ENCODE measurements at regions not wholly inside any gene's neighbourhood (a gene's known extent, or its start where the extent isn't known, plus 50 kb on each side); places are given as distances from the start of the nearest gene placed in this dataset.

GRCh38 chr9:23361096-23361495 is 464.9 kb downstream of the ELAVL2 start:
- Histone ChIP-seq H3K4me1 (ENCODE audit: control insufficient read depth, insufficient read depth, low read length, poor library complexity, severe bottlenecking) (no peaks in the 10 kb centered on the region), H3K9me3 (ENCODE audit: control insufficient read depth in 2 of 2, low read length in 2 of 2) (peaks cover 0 to 12% of the 10 kb centered on the region in 2 experiments), H3K27ac (ENCODE audit: insufficient read depth, low read length, poor library complexity, severe bottlenecking) (no peak overlapping the region), H3K4me3 (ENCODE audit: low read depth, low read length) (no peak overlapping the region), H3K27me3 (ENCODE audit: control insufficient read depth, insufficient read depth, low read length) (no peaks in the 10 kb centered on the region), H3K36me3 (ENCODE audit: control insufficient read depth, insufficient read depth, low read length) (no peaks in the 10 kb centered on the region)
- ATAC-seq (ENCODE audit: low read depth in 2 of 2), result no peak
- DNase-seq, result no peak
- peaks cover 0 to 25% (median 3%) of the 10 kb centered on the region in 7 donors for H3K9me3 Mint-ChIP-seq
- H3K4me3 Mint-ChIP-seq, result no peak overlapping the region
- no peaks in the 10 kb centered on the region for H3K27me3 Mint-ChIP-seq
- no peak overlapping the region for H3K27ac Mint-ChIP-seq
- no peaks in the 10 kb centered on the region for H3K36me3 Mint-ChIP-seq
- no peaks in the 10 kb centered on the region for H3K4me1 Mint-ChIP-seq

- Histone ChIP-seq H3K36me3 (ENCODE audit: control insufficient read depth, insufficient read depth, low read length) (no peaks in the 10 kb centered on the region), H3K4me1 (ENCODE audit: control insufficient read depth, insufficient read depth, low read length, poor library complexity, severe bottlenecking) (no peaks in the 10 kb centered on the region), H3K27me3 (ENCODE audit: control insufficient read depth, insufficient read depth, low read length) (no peaks in the 10 kb centered on the region), H3K9me3 (ENCODE audit: control insufficient read depth in 2 of 2, low read length in 2 of 2) (peaks cover 0 to 2% of the 10 kb centered on the region in 2 experiments), H3K4me3 (ENCODE audit: low read depth, low read length) (no peak overlapping the region), H3K27ac (ENCODE audit: insufficient read depth, low read length, poor library complexity, severe bottlenecking) (no peak overlapping the region)
- Mint-ChIP-seq H3K4me1 (no peaks in the 10 kb centered on the region), H3K4me3 (no peak overlapping the region), H3K9me3 (peaks cover 0 to 13% (median 3%) of the 10 kb centered on the region in 7 donors), H3K27ac (no peak overlapping the region), H3K27me3 (no peaks in the 10 kb centered on the region), H3K36me3 (no peaks in the 10 kb centered on the region)
- DNase-seq, result no peak
- ATAC-seq (ENCODE audit: low read depth in 2 of 2), result no peak
Observed at GRCh38 chr9:23372703-23373102, 453.3 kb downstream of the ELAVL2 start.

GRCh38 chr9:23375511-23375910 is 450.5 kb downstream of the ELAVL2 start:
- DNase-seq (no peak), ATAC-seq (ENCODE audit: low read depth in 2 of 2) (no peak)
- Histone ChIP-seq H3K27ac (ENCODE audit: insufficient read depth, low read length, poor library complexity, severe bottlenecking) (no peak overlapping the region), H3K4me1 (ENCODE audit: control insufficient read depth, insufficient read depth, low read length, poor library complexity, severe bottlenecking) (no peaks in the 10 kb centered on the region), H3K27me3 (ENCODE audit: control insufficient read depth, insufficient read depth, low read length) (no peaks in the 10 kb centered on the region), H3K36me3 (ENCODE audit: control insufficient read depth, insufficient read depth, low read length) (no peaks in the 10 kb centered on the region), H3K4me3 (ENCODE audit: low read depth, low read length) (no peak overlapping the region), H3K9me3 (ENCODE audit: control insufficient read depth in 2 of 2, low read length in 2 of 2) (peaks cover 0 to 5% of the 10 kb centered on the region in 2 experiments)
- H3K36me3 Mint-ChIP-seq, result no peaks in the 10 kb centered on the region
- no peaks in the 10 kb centered on the region for H3K27me3 Mint-ChIP-seq
- no peaks in the 10 kb centered on the region for H3K4me1 Mint-ChIP-seq
- no peak overlapping the region for H3K27ac Mint-ChIP-seq
- no peak overlapping the region for H3K4me3 Mint-ChIP-seq
- H3K9me3 Mint-ChIP-seq, result peaks cover 1 to 11% (median 7%) of the 10 kb centered on the region in 7 donors

- no peak overlapping the region for H3K27ac Mint-ChIP-seq
- H3K27me3 Mint-ChIP-seq, result no peaks in the 10 kb centered on the region
- Histone ChIP-seq H3K9me3 (ENCODE audit: control insufficient read depth in 2 of 2, low read length in 2 of 2) (peaks cover 0 to 3% of the 10 kb centered on the region in 2 experiments), H3K4me3 (ENCODE audit: low read depth, low read length) (no peak overlapping the region), H3K27ac (ENCODE audit: insufficient read depth, low read length, poor library complexity, severe bottlenecking) (no peak overlapping the region), H3K4me1 (ENCODE audit: control insufficient read depth, insufficient read depth, low read length, poor library complexity, severe bottlenecking) (no peaks in the 10 kb centered on the region), H3K36me3 (ENCODE audit: control insufficient read depth, insufficient read depth, low read length) (no peaks in the 10 kb centered on the region), H3K27me3 (ENCODE audit: control insufficient read depth, insufficient read depth, low read length) (no peaks in the 10 kb centered on the region)
- H3K4me3 Mint-ChIP-seq, result no peak overlapping the region
- peaks cover 2 to 21% (median 10%) of the 10 kb centered on the region in 7 donors for H3K9me3 Mint-ChIP-seq
- no peaks in the 10 kb centered on the region for H3K36me3 Mint-ChIP-seq
- no peaks in the 10 kb centered on the region for H3K4me1 Mint-ChIP-seq
- DNase-seq, result no peak
- ATAC-seq (ENCODE audit: low read depth in 2 of 2), result no peak
Observed at GRCh38 chr9:23379842-23380241, 446.2 kb downstream of the ELAVL2 start.

GRCh38 chr9:23380821-23381220 is 445.2 kb downstream of the ELAVL2 start:
- H3K4me1 Mint-ChIP-seq, result no peaks in the 10 kb centered on the region
- H3K9me3 Mint-ChIP-seq, result peaks cover 2 to 21% (median 10%) of the 10 kb centered on the region in 7 donors
- Histone ChIP-seq H3K27ac (ENCODE audit: insufficient read depth, low read length, poor library complexity, severe bottlenecking) (no peak overlapping the region), H3K4me3 (ENCODE audit: low read depth, low read length) (no peak overlapping the region), H3K36me3 (ENCODE audit: control insufficient read depth, insufficient read depth, low read length) (no peaks in the 10 kb centered on the region), H3K9me3 (ENCODE audit: control insufficient read depth in 2 of 2, low read length in 2 of 2) (peaks cover 0 to 3% of the 10 kb centered on the region in 2 experiments), H3K4me1 (ENCODE audit: control insufficient read depth, insufficient read depth, low read length, poor library complexity, severe bottlenecking) (no peaks in the 10 kb centered on the region), H3K27me3 (ENCODE audit: control insufficient read depth, insufficient read depth, low read length) (no peaks in the 10 kb centered on the region)
- ATAC-seq (ENCODE audit: low read depth in 2 of 2) (no peak), DNase-seq (no peak)
- H3K4me3 Mint-ChIP-seq, result no peak overlapping the region
- no peak overlapping the region for H3K27ac Mint-ChIP-seq
- no peaks in the 10 kb centered on the region for H3K36me3 Mint-ChIP-seq
- H3K27me3 Mint-ChIP-seq, result no peaks in the 10 kb centered on the region

GRCh38 chr9:23382418-23382817 is 443.6 kb downstream of the ELAVL2 start:
- Histone ChIP-seq H3K27ac (ENCODE audit: insufficient read depth, low read length, poor library complexity, severe bottlenecking) (no peak overlapping the region), H3K36me3 (ENCODE audit: control insufficient read depth, insufficient read depth, low read length) (no peaks in the 10 kb centered on the region), H3K9me3 (ENCODE audit: control insufficient read depth in 2 of 2, low read length in 2 of 2) (peaks cover 0 to 3% of the 10 kb centered on the region in 2 experiments), H3K4me3 (ENCODE audit: low read depth, low read length) (no peak overlapping the region), H3K4me1 (ENCODE audit: control insufficient read depth, insufficient read depth, low read length, poor library complexity, severe bottlenecking) (no peaks in the 10 kb centered on the region), H3K27me3 (ENCODE audit: control insufficient read depth, insufficient read depth, low read length) (no peaks in the 10 kb centered on the region)
- no peak for ATAC-seq (ENCODE audit: low read depth in 2 of 2)
- no peaks in the 10 kb centered on the region for H3K36me3 Mint-ChIP-seq
- H3K27me3 Mint-ChIP-seq, result no peaks in the 10 kb centered on the region
- DNase-seq, result no peak
- H3K4me3 Mint-ChIP-seq, result no peak overlapping the region
- H3K27ac Mint-ChIP-seq, result no peak overlapping the region
- H3K4me1 Mint-ChIP-seq, result no peaks in the 10 kb centered on the region
- H3K9me3 Mint-ChIP-seq, result peaks cover 2 to 17% (median 10%) of the 10 kb centered on the region in 7 donors

- H3K27me3 ChIP-seq (ENCODE audit: control insufficient read depth, insufficient read depth, low read length), result no peaks in the 10 kb centered on the region
- Mint-ChIP-seq H3K4me3 (no peak overlapping the region), H3K4me1 (peaks cover 0 to 4% (median 0%) of the 10 kb centered on the region in 4 donors), H3K36me3 (no peaks in the 10 kb centered on the region), H3K27me3 (no peaks in the 10 kb centered on the region), H3K27ac (no peak overlapping the region), H3K9me3 (peaks cover 1 to 22% (median 12%) of the 10 kb centered on the region in 7 donors)
- DNase-seq (no peak), ATAC-seq (ENCODE audit: low read depth in 2 of 2) (no peak)
- H3K4me1 ChIP-seq (ENCODE audit: control insufficient read depth, insufficient read depth, low read length, poor library complexity, severe bottlenecking), result no peaks in the 10 kb centered on the region
- no peaks in the 10 kb centered on the region for H3K9me3 ChIP-seq (ENCODE audit: control insufficient read depth in 2 of 2, low read length in 2 of 2)
- no peak overlapping the region for H3K27ac ChIP-seq (ENCODE audit: insufficient read depth, low read length, poor library complexity, severe bottlenecking)
- no peaks in the 10 kb centered on the region for H3K36me3 ChIP-seq (ENCODE audit: control insufficient read depth, insufficient read depth, low read length)
- H3K4me3 ChIP-seq (ENCODE audit: low read depth, low read length), result no peak overlapping the region
Observed at GRCh38 chr9:23394189-23394588, 431.9 kb downstream of the ELAVL2 start.

GRCh38 chr9:23408874-23409273 is 417.2 kb downstream of the ELAVL2 start:
- Histone ChIP-seq H3K27me3 (ENCODE audit: control insufficient read depth, insufficient read depth, low read length) (no peaks in the 10 kb centered on the region), H3K36me3 (ENCODE audit: control insufficient read depth, insufficient read depth, low read length) (no peaks in the 10 kb centered on the region), H3K4me1 (ENCODE audit: control insufficient read depth, insufficient read depth, low read length, poor library complexity, severe bottlenecking) (no peaks in the 10 kb centered on the region), H3K4me3 (ENCODE audit: low read depth, low read length) (no peak overlapping the region), H3K9me3 (ENCODE audit: control insufficient read depth in 2 of 2, low read length in 2 of 2) (peaks cover 0 to 11% of the 10 kb centered on the region in 2 experiments), H3K27ac (ENCODE audit: insufficient read depth, low read length, poor library complexity, severe bottlenecking) (no peak overlapping the region)
- Mint-ChIP-seq H3K27me3 (no peaks in the 10 kb centered on the region), H3K4me1 (no peaks in the 10 kb centered on the region), H3K27ac (no peak overlapping the region), H3K36me3 (no peaks in the 10 kb centered on the region), H3K9me3 (peaks cover 3 to 23% (median 6%) of the 10 kb centered on the region in 7 donors), H3K4me3 (no peak overlapping the region)
- no peak for DNase-seq
- ATAC-seq (ENCODE audit: low read depth in 2 of 2), result no peak
